ENCODE measurements at regions not wholly inside any gene's neighbourhood (a gene's known extent, or its start where the extent isn't known, plus 50 kb on each side); places are given as distances from the start of the nearest gene placed in this dataset.
A peak's percentile ranks its signal among the peaks of the same experiment; 100 is the strongest.

- H3K9me3 ChIP-seq, result peaks cover 0 to 25% (median 5%) of the 10 kb centered on the region in 8 donors
- H3K4me1 ChIP-seq, result peaks cover 0 to 8% (median 0%) of the 10 kb centered on the region in 6 donors
- TF ChIP-seq POLR2AphosphoS5 (IDR thresholded peaks at IDR 0.05) (no peak), CTCF (IDR thresholded peaks at IDR 0.05 in 8 of 11, conservative IDR thresholded peaks at IDR 0.05 in 3 of 11) (no peak), POLR2A (IDR thresholded peaks at IDR 0.05) (no peak)
- WGBS, 5 donors, result 88 to 97% (median 91%) methylated on average over 16 of the region's 16 CpGs
- no peaks in the 10 kb centered on the region for H3K27me3 ChIP-seq (replicated peaks in 1 of 7)
- DNase-seq, result peak; percentile 50
- no peaks in the 10 kb centered on the region for H3K36me3 ChIP-seq
- intact Hi-C loops (cut with DNase I; ENCODE audit: low total_unique reads), result no loop called here
- H3K27ac ChIP-seq, result no peak overlapping the region
- H3K4me3 ChIP-seq, result no peak overlapping the region
Measured at GRCh38 chr18:78396077-78396476, 583.5 kb upstream of the SALL3 start.

GRCh38 chr18:78396756-78397155, 582.9 kb upstream of the SALL3 start:
- H3K27ac ChIP-seq, result no peak overlapping the region
- H3K4me3 ChIP-seq, result no peak overlapping the region
- H3K4me1 ChIP-seq, result peaks cover 0 to 6% (median 0%) of the 10 kb centered on the region in 6 donors
- no peak for DNase-seq
- intact Hi-C loops (cut with DNase I; ENCODE audit: low total_unique reads), result no loop called here
- H3K27me3 ChIP-seq (replicated peaks in 1 of 7), result no peaks in the 10 kb centered on the region
- H3K36me3 ChIP-seq, result no peaks in the 10 kb centered on the region
- H3K9me3 ChIP-seq, result peaks cover 0 to 20% (median 5%) of the 10 kb centered on the region in 8 donors
- TF ChIP-seq POLR2AphosphoS5 (IDR thresholded peaks at IDR 0.05), result no peak
- no peak for TF ChIP-seq POLR2A (IDR thresholded peaks at IDR 0.05)
- no peak for TF ChIP-seq CTCF (IDR thresholded peaks at IDR 0.05 in 8 of 11, conservative IDR thresholded peaks at IDR 0.05 in 3 of 11)
- WGBS, 5 donors, result 86 to 93% (median 91%) methylated on average over 10 of the region's 10 CpGs

- no peak for TF ChIP-seq CTCF (IDR thresholded peaks at IDR 0.05 in 8 of 11, conservative IDR thresholded peaks at IDR 0.05 in 3 of 11)
- no peak for TF ChIP-seq POLR2AphosphoS5 (IDR thresholded peaks at IDR 0.05)
- no peak for TF ChIP-seq POLR2A (IDR thresholded peaks at IDR 0.05)
- no peaks in the 10 kb centered on the region for H3K36me3 ChIP-seq
- H3K4me1 ChIP-seq, result peaks cover 0 to 6% (median 0%) of the 10 kb centered on the region in 6 donors
- intact Hi-C loops (cut with DNase I; ENCODE audit: low total_unique reads), result no loop called here
- WGBS, 5 donors, result 72 to 90% (median 77%) methylated on average over 25 of the region's 25 CpGs
- DNase-seq, result peak; percentile 53
- H3K27me3 ChIP-seq (replicated peaks in 1 of 7), result no peaks in the 10 kb centered on the region
- H3K9me3 ChIP-seq, result peaks cover 0 to 20% (median 5%) of the 10 kb centered on the region in 8 donors
- no peak overlapping the region for H3K4me3 ChIP-seq
- no peak overlapping the region for H3K27ac ChIP-seq
Measured at GRCh38 chr18:78399992-78400503, 579.6 kb upstream of the SALL3 start.

- no peak overlapping the region for H3K27ac ChIP-seq
- H3K36me3 ChIP-seq, result no peaks in the 10 kb centered on the region
- intact Hi-C loops (cut with DNase I; ENCODE audit: low total_unique reads), result no loop called here
- no peak for DNase-seq
- 79 to 96% (median 88%) methylated on average over 6 to 7 of the region's 7 CpGs for WGBS, 5 donors
- peaks cover 0 to 14% (median 3%) of the 10 kb centered on the region in 6 donors for H3K4me1 ChIP-seq
- TF ChIP-seq POLR2A (IDR thresholded peaks at IDR 0.05), result no peak
- no peak for TF ChIP-seq CTCF (IDR thresholded peaks at IDR 0.05 in 8 of 11, conservative IDR thresholded peaks at IDR 0.05 in 3 of 11)
- no peak for TF ChIP-seq POLR2AphosphoS5 (IDR thresholded peaks at IDR 0.05)
- H3K27me3 ChIP-seq (replicated peaks in 1 of 7), result peaks cover 0 to 4% (median 0%) of the 10 kb centered on the region in 7 donors
- no peak overlapping the region for H3K4me3 ChIP-seq
- H3K9me3 ChIP-seq, result peaks cover 0 to 8% (median 0%) of the 10 kb centered on the region in 8 donors
Measured at GRCh38 chr18:78402440-78402839, 577.2 kb upstream of the SALL3 start.

Measured in spleen (tissue), 11 donors.